ENCODE measurements at regions not wholly inside any gene's neighbourhood (a gene's known extent, or its start where the extent isn't known, plus 50 kb on each side); places are given as distances from the start of the nearest gene placed in this dataset.
"Not testable (repeated sequence)": the region's sequence is repeated elsewhere in the genome, so short reads cannot be mapped to it uniquely, and the experiment has no call there.

DNA sequence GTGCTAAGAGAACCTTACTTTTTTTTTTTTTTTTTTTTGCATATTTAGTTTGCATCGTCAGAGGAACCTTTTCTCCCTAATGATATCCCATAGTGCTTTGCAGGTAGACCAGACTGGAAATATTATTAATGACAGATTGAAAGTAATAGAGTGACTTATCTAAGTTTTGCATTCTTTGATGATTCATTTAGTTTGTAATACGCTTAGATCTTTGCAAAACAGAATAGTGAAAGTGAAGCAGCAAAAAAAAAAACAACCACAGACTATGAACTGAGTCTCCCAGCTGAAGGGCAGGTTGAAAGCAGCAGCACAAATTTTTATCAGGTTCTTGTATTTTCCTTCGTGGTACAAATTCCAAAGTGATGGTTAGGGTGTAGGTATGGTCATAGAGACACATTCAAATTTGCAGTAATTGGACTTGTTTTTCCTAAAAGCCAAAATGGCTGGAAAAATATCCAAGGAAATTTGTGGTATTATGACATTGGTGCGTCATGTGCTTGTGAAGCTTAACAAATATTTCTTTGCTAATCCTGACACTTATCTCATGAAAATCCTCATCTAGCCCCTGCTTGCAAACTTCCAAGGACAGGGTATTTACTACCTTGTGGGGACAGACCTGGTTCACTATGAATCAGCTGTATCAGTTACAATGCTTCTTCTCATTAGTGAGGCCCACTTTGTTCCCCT is 81.8 kb upstream of the CREB5 start:
- peak; percentile 12 to 22 for DNase-seq

DNA sequence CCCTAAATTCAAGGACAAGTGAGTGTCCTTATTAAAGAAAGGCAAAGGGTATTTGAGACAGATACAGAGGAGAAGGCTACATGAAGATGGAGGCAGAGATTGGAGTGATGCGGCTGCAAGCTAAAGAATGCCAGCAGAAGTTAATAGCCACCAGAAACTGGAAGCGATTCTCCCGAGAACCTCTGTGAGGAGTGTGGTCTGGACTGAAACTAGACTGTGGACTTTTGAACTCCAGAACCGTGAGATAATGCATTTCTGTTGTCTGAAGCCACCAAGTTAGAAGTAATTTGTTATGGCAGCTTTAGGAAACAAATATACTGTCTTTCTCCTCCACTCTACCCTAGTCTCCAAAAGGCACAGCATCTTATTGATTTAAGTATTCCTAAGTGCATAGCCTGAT is 80.3 kb upstream of the CREB5 start:
- DNase-seq, result no peak

DNA sequence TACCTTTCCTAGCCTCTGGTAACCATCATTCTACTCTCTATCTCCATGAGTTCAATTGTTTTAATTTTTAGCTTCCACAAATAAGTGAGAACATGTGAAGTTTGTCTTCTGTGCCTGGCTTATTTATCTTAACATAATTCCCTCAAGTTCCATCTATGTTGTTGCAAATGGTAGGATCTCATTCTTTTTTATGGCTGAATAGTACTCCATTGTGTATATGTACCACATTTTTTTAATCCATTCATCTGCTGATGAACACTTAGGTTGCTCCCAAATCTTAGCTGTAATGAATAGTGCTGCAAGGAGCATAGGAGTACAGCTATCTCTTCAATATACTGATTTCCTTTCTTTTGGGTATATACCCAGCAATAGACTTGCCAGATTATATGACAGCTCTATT is 78.8 kb upstream of the CREB5 start:
- not testable (repeated sequence) for DNase-seq

DNA sequence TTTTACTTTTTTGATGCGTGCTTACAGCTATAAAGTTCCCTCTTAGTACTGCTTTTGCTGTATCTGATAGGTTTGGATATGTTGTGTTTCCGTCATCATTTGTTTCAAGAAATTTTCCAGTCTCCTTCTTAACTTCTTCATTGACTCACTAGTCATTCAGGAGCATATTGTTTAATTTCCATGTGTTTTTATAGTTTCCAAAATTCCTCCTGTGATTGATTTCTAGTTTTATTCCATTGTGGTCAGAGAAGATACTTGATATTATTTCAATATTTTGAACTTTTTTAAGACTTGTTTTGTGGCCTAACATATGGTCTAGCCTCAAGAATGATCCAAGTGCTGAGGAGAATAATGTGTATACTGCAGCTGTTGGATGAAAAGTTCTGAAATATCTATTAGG is 75.5 kb upstream of the CREB5 start:
- no peak for DNase-seq

DNA sequence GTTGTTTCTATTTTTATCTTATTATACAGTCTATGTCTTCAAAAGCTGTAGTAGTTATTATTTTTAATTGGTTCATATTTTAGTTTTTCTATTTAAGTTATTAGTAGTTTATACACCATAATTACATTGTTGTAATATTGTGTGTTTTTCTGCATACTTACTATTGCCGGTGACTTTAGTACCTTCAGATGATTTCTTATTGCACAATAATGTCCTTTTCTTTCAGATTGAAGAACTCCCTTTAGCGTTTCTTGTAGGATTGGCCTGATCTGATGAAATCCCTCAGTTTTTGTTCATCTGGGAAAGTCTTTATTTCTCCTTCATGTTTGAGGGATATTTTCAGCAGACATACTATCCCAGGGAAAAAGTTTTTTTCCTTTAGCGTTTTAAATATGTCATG is 74.3 kb upstream of the CREB5 start:
- DNase-seq, result no peak

DNA sequence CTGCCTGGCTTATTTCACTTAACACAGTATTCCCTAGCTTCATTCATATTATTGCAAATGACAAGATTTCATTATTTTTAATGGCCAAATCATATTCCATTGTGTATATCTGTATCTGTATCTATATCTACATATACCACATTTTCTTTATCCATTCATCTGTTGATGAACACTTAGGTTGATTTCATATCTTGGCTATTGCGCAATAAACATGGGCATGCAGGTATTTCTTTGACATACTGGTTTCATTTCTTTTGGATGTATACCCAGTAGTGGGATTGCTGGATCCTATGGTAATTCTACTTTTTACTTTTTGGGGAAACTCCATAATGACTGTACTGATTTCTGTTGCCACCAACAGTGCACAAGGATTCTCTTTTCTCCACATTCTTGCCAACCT is 68.9 kb upstream of the CREB5 start:
- no peak for DNase-seq

DNA sequence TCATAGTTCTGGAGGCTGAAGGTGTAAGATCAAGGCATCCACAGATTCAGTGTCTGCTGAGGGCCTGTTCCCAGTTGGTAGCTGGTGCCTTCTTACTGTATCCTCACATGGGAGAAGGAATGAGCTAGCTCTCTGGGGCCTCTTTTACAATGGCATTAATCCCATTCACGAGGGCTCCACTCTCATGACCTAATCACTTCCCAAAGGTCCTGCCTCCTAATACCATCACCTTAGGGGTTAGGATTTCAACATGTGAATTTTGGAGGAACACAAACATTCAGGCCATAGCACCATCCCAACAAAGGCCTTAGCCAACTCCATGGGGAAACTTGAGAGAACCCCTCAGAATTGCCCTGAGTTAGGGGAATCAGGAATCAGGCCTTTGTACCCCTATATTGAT is 66.1 kb upstream of the CREB5 start:
- DNase-seq, result no peak

DNA sequence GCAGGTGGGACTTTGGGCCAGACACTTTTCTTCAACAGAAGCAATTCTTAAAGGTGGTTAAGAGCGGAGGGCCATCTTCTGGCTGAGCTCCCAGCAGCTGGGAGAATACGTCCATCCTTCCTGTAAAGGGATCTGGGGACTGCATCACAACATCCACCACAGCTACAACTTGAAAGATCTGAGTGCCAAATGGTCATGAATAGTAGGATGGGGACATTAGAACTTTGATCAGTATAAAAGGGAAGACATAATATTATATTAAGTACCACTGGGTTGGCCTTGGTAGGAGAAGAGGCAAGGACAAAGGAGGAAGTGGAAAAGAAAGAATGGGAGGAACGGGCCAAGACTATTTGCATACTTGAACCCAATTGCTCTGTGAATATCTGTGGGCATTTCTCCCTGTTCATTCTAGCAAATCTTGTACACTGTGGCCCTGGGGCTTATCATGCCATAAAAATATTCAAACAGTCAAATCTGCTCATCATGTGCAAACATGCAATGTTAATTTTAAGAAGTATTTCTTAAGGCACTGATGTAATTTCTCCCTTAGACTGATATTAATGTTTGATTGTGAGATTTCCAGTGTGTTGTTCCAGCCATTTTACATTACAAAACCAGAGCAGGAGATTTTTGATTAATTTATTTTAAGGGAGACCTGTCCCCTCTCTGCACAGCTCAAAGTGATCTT is 65.5 kb upstream of the CREB5 start:
- no peak for DNase-seq

DNA sequence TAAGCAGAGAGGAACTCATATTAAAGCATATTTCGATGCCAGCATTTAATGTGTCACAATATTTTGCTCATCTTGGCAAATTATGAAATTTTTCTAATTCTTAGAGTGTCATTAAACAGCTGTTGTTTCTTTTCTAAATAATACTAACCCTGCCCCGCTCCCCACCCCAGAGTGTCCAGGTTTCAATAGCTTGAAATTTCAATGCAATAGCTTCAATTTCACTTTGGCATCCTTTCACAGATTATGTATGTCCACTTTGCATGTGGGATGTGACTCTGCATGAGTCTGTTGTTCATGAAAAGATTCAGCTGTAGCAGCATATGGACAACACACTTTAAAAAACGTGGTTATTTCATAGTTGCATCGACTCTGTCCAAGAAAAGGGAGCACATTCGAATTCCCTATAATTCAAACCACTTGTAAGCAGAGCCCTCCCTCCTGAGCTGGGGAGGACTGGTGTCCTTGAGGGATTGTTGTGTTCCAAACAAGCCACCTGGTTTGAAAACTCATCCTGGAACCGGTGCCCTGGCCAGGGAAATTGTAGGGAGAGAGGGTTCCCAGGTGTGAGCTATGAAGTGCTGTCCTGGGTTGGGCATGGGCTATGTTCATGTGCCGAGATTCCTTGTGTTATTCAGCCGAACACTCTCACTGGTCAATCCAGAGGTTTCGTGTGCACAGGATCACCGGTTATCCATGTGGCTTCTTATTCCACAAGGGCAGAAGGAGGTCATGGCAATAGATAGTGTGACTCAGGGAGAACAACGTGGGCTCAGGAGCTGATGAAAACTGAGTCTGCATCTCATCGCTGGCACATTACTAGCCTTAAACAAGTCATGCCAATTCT is 64.6 kb upstream of the CREB5 start:
- DNase-seq, result no peak

DNA sequence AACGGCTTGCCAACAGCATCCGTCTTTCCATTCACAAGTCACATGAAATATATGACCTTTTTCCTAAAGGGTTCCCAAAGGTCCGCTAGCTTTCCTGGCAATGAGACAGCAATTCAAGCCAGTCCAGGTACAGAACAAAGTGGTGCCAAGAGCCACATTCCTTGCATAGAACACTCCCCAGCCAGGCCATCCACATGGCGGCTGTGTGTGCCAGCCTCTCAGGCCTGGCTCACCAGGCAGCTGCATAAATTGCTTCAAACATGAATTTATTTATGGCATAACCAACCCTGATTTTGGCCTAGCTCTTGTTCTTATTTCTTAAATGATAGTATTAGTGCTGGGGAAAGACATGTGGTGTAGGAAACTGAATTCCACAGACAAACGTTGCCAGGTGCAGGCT is 63.7 kb upstream of the CREB5 start:
- DNase-seq, result no peak

DNA sequence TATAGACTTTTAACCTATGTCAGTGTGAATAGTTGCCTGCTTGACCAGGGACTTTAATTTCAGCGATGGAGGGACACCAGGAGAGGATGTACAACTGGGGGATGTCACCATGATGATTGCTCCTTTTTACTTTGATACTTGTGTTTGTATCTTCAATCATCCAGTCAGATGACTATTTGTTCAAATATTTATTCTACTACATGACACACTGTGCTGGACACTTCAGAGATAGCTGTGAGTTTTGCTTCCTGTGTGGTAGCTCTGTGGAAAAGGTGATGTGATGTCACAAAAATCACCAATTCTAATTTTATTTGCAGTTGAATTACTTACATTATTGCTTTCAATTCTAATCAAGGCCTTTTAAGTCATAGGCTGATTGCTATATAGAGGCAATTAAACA is 62.7 kb upstream of the CREB5 start:
- no peak for DNase-seq

DNA sequence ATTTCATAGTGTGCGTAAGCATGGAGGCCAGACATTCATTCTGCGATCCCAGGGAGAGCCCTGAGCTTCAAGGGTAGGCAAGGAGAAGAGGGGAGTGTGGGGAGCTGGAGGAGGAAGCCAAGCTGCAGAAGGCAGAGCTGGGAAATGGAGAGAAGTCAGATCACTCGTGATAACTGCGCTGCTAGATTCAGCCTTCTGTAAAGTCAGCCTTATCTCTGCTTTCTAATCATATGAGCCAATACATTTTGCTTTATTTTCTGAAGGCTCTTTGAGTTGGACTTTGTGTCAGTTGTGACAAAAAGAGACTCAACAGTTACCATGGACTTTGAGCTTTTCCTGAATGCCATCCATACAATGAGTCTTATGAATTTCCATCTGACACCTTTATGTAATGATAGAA is 61.7 kb upstream of the CREB5 start:
- DNase-seq, result no peak

DNA sequence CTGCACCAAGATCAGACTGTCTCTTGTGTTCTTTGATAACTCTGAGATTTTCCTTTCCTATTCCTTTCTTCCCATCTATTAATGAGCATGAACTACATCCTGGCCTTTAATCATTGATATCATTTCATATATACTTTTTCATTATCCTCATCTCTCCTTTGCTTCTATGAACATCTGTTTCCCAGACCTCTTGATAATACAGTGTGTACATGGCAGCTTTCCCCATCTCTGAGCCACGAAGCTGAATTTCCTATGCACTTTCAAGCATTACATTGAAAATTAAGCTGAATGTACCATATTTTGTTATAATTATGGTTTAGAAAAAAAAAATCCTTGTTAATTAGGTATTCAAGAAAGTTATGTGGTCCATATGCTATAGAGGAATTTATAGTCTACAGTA is 60.9 kb upstream of the CREB5 start:
- DNase-seq, result no peak

DNA sequence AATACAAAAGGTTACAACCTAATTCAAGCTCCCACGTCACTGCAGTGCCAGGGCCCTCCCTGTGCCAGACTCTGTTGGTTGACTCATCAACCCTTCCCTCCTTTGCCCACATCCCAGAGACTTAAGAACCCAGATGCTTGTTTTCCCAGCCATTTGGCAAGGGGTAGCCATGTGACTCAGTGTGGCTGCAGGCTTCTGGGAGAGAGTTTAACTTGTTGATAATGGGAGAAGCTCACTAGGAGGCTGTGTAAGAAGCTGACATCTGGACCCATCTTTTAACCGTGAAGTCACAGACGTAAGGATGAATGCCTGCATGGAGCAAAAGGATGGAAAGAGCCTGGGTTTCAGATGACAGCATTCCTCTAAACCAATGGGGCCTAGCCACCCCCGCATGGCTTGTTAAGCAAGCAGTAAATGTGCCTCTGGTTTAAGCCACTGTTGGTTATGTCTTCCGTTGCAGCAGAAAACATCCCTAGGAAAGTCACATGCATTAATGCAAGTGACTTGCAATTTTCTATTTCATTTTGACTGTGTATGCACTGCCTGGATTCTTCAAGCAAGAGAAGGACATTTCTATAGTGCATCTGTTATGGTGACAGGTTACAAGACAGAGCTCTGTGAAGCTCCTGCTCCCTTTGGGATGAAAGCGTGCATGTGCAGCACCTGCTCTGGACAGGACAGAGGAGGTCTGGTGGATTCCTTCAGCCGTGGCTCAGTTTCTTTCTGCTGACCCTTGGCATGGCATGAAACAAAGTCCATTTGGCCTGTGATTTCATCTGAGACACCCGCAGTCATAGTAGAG is 57.5 kb upstream of the CREB5 start:
- DNase-seq, result no peak

DNA sequence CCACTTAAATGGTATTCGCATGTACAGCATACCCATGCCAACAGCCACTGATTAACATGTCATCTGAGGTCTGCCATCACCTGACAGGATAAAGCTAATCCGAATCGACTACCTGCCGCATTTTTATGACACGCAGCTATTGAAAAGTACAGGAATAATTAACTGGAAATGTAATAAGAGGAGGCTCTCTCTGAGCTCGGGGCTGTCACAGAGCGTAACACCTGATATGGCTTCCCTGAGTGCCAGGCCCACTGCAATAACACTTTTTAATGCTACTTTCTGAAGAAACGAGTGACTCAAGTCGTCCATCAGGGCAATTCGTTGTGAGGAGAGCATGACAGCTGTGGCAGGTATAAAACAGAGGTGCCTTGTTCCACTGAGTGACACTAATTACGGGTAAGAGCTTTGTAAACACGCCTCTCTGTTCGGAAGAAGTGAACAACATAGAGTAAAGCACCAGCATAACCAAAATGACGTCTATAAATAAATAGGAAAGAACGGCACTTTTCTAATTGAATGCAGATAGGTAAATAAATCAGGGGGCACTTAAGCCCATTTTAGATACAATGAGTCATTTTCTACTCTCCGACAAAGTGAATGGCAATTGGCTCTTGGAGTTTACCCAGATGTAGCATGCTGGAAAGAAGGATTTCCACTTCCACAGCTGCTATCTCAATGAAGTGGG is 56.5 kb upstream of the CREB5 start:
- DNase-seq, result no peak

DNA sequence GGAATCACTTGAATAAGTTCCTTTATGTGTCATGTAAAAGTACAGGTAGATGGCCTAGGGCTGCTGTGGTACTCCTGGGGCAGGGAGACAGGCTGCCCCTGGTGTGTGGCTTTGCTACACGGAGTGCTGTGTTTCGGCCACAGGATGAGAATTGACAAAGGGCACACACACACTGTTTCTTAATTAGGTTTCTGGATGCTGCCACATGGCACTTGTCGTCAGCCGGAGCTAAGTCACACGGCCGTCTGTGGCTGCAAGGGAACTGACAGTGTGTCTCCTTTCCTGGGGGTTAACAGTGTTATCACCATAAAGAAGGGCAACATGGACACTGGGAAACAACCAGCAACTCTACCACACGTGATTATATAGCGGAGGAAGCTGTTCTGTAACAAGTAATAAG is 55.7 kb upstream of the CREB5 start:
- no peak for DNase-seq

DNA sequence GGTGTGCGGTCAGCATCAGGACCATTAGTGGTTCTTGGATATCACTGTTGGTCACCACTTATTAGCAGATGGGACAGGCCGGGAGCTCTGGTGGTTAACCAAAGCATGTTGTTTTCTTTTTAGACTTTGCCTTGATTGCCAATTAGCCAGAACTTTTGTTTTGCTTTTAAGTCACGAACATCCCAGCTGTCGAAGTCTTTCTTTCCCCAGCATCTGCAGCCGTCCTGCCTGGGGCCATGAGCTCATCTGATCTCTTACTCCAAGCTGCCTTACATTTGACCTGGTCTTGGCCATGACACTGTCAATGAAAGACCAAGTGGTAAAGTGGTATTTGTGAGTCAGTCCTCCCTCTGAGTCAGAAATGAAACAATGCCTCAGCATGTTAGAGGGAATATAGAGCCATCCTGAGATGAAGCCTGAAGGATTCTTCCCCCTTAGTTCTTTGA is 53.9 kb upstream of the CREB5 start:
- DNase-seq, result no peak

DNA sequence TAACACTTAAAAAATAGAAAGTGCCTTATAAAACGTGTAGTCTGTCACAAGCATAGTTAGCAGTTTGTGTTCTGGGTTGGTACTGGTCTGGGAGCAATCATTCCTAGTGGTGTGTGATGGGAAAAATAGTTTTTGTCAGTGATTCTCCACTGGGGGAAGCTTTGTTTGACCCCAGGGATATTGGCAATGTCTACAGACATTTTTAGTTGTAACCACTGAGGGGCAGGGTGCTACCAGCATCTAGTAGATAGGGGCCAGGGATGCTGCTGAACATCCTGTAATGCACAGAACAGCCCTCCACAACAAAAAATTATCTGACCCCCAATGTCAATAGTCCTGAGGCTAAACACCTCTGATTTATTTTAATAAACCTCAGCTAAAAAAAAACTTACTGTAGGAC is 51.6 kb upstream of the CREB5 start:
- DNase-seq, result no peak

DNA sequence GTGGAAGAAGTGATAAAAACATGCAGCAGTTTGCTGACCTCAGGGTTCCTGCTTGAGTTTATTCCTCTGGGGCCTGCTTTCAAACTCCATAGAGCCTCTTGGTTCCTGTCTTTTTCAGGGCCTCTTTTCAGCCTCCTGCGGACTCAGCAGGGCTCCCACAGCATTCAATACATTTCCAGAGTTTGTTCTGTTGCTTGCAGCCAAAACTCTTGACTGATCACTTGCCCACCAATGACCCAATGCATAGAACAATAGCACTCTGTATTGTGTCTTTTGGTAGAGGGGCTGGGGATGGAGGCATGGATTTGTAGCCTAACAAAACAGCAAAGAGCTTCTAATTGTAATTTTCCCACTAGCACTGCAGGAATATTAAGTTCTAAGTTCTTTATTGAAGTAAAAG is 50.8 kb upstream of the CREB5 start:
- DNase-seq, result no peak

DNA sequence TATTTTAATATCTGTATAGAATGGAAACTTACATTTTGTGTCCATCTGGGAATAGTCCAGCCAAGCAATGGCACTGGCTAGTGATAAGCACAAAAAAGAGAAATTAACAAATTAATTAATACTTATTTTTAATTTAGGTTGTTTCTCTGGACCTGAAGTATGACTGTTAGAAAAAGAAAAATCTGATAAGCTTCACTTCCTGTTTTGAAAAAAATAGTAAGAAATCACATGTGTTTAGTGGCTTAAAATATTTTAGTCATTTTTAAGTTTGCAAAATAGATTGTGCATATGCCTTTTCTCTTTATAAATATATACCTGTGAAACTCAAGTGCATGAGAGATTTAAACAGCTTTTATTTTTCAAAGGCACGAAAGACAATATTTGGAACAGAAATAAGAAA is 50.1 kb upstream of the CREB5 start:
- DNase-seq, result no peak

Measured in inflammatory macrophage treated with lipopolysaccharide for 1 hour (primary cell).